Natural killer cell (primary cell): ENCODE measurements at regions not wholly inside any gene's neighbourhood (a gene's known extent, or its start where the extent isn't known, plus 50 kb on each side); places are given as distances from the start of the nearest gene placed in this dataset.

Experiments
- ATAC-seq, 3 donors: fragments of 150-1000 bp in 2 of 3; fragments of 200-7000 bp in 1 of 3; cut with Tn5 transposase; 1 replicate in 1 of 3; 2 replicates in 2 of 3; pipeline ENCODE4 v1.10.0; 2021; ENCODE audit warnings: mild to moderate bottlenecking in 2 of 3, moderate library complexity in 2 of 3
- DNase-seq, 2 donors: peaks; one replicate each; pipeline versions ENCODE4 v3.0.0 to v3.0.0-alpha.2; 2013 to 2021; ENCODE audit warnings: mixed read lengths in 1 of 2
- H3K27ac ChIP-seq: one replicate; pipeline ENCODE4 v1.5.1; 2013; ENCODE audit warnings: mild to moderate bottlenecking, low read length
- H3K27me3 ChIP-seq: one replicate; pipeline ENCODE4 v1.6.1; 2013; ENCODE audit warnings: low read length; ENCODE audit not compliant: control insufficient read depth, insufficient read depth
- H3K36me3 ChIP-seq: one replicate; pipeline ENCODE4 v1.6.1; 2013; ENCODE audit warnings: low read length; ENCODE audit not compliant: control insufficient read depth, insufficient read depth
- H3K4me1 ChIP-seq: one replicate; pipeline ENCODE4 v1.6.1; 2013; ENCODE audit warnings: low read length; ENCODE audit not compliant: control insufficient read depth, insufficient read depth
- H3K4me3 ChIP-seq: one replicate; pipeline ENCODE4 v1.5.1; 2013; ENCODE audit warnings: low read length
- H3K9me3 ChIP-seq: one replicate; pipeline ENCODE4 v1.6.1; 2013; ENCODE audit warnings: low read length; ENCODE audit not compliant: control insufficient read depth, insufficient read depth
- H3K27ac Mint-ChIP-seq, 2 donors: one replicate each; pipeline ENCODE4 v1.8.0; 2022; ENCODE audit warnings: mild to moderate bottlenecking in 2 of 2, mixed read lengths in 2 of 2, moderate library complexity in 1 of 2
- H3K27me3 Mint-ChIP-seq, 2 donors: one replicate each; pipeline ENCODE4 v1.8.0; 2022; ENCODE audit warnings: low read depth in 2 of 2, mixed read lengths in 2 of 2
- H3K36me3 Mint-ChIP-seq: one replicate; pipeline ENCODE4 v1.8.0; 2022; ENCODE audit warnings: mixed read lengths
- H3K4me1 Mint-ChIP-seq, 2 donors: one replicate each; pipeline ENCODE4 v1.8.0; 2022; ENCODE audit warnings: mixed read lengths in 2 of 2
- H3K4me3 Mint-ChIP-seq: one replicate; pipeline ENCODE4 v1.8.0; 2022; ENCODE audit warnings: mild to moderate bottlenecking, moderate library complexity, mixed read lengths
- H3K9me3 Mint-ChIP-seq, 2 donors: one replicate each; pipeline ENCODE4 v1.8.0; 2022; ENCODE audit warnings: mixed read lengths in 2 of 2
- WGBS: methylation state at CpG from one replicate; pipeline ENCODE4 v1.1.7; 2013; ENCODE audit warnings: missing lambda C conversion rate; ENCODE audit not compliant: insufficient coverage; 5-methylcytosine and 5-hydroxymethylcytosine counted together
- intact Hi-C: fragments of 100-400 bp; cut with micrococcal nuclease; formaldehyde crosslinking; loops from one replicate; pipeline ENCODE4 v1.14.2; 2022
- TF ChIP-seq, protein P1 (sequence below): fragments of 200-600 bp; IDR thresholded peaks from one replicate; pipeline ENCODE4 v1.8.0; 2022; ENCODE audit warnings: antibody characterized with exemption

DNA sequence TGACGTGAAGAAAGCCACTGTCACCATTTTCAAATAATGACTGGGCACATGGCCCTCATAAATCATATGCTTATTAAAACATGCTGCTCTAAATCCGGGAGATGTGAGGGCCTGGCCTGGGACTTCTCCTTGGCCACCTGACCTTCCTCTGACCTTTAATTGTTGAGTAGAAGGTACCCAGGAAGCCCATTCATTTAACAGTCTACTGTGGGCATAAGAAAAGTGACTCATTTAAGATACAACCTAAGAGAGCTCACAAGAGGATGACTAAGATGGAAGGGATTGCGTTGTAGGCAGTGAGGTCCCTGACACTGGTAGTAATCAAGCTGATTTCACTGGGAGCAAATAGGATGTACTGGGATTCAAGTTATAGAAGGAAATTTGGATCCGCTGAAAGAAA, 203.4 kb upstream of the GPR26 start:
- WGBS = 60% methylated on average over 4 of the region's 4 CpGs
- no peak overlapping the region for H3K4me3 Mint-ChIP-seq

DNA sequence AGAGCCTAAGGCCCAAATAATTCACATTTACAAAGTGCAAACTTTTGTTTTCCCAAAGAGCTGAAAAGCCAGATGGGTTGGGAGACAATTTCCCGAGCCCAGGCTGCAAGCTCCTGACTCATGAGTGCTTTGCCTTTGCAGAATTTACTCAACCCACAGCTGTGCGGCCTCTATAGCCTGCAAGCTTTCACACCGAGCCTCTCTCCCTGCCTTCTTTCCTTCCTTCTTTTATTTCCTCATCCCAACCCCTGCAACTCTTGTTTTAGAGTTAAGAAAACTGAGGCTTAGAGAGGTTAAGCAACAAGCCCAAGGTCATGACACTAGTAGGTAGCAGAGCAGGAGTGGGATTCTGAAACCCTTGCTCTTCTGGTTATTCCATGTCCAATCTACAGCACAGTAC, 203.0 kb upstream of the GPR26 start:
- Histone ChIP-seq H3K9me3 (no peaks in the 10 kb centered on the region), H3K27me3 (no peaks in the 10 kb centered on the region), H3K4me3 (no peak overlapping the region), H3K27ac (no peak overlapping the region), H3K4me1 (no peaks in the 10 kb centered on the region), H3K36me3 (no peaks in the 10 kb centered on the region)
- Mint-ChIP-seq H3K27me3 (peaks cover 0 to 2% of the 10 kb centered on the region in 2 donors), H3K36me3 (no peaks in the 10 kb centered on the region), H3K27ac (no peak overlapping the region), H3K4me1 (no peaks in the 10 kb centered on the region), H3K9me3 (no peaks in the 10 kb centered on the region), H3K4me3 (no peak overlapping the region)
- ATAC-seq (no peak), DNase-seq (no peak)
- 55% methylated on average over 3 of the region's 3 CpGs for WGBS
- intact Hi-C loops = no loop called here
- TF ChIP-seq, protein P1, sequence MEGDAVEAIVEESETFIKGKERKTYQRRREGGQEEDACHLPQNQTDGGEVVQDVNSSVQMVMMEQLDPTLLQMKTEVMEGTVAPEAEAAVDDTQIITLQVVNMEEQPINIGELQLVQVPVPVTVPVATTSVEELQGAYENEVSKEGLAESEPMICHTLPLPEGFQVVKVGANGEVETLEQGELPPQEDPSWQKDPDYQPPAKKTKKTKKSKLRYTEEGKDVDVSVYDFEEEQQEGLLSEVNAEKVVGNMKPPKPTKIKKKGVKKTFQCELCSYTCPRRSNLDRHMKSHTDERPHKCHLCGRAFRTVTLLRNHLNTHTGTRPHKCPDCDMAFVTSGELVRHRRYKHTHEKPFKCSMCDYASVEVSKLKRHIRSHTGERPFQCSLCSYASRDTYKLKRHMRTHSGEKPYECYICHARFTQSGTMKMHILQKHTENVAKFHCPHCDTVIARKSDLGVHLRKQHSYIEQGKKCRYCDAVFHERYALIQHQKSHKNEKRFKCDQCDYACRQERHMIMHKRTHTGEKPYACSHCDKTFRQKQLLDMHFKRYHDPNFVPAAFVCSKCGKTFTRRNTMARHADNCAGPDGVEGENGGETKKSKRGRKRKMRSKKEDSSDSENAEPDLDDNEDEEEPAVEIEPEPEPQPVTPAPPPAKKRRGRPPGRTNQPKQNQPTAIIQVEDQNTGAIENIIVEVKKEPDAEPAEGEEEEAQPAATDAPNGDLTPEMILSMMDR = no peak

More for the DNA sequence above, 203.4 kb upstream of the GPR26 start:
- no peaks in the 10 kb centered on the region for H3K27me3 ChIP-seq
- H3K27me3 Mint-ChIP-seq = peaks cover 0 to 2% of the 10 kb centered on the region in 2 donors
- no peaks in the 10 kb centered on the region for H3K4me1 ChIP-seq
- intact Hi-C loops = no loop called here
- H3K9me3 ChIP-seq = no peaks in the 10 kb centered on the region
- TF ChIP-seq, protein P1 = no peak
- H3K36me3 ChIP-seq = no peaks in the 10 kb centered on the region
- H3K9me3 Mint-ChIP-seq = no peaks in the 10 kb centered on the region
- no peak overlapping the region for H3K27ac ChIP-seq
- no peak for ATAC-seq
- no peaks in the 10 kb centered on the region for H3K4me1 Mint-ChIP-seq
- no peak overlapping the region for H3K4me3 ChIP-seq
- no peak for DNase-seq
- H3K27ac Mint-ChIP-seq = no peak overlapping the region
- no peaks in the 10 kb centered on the region for H3K36me3 Mint-ChIP-seq

DNA sequence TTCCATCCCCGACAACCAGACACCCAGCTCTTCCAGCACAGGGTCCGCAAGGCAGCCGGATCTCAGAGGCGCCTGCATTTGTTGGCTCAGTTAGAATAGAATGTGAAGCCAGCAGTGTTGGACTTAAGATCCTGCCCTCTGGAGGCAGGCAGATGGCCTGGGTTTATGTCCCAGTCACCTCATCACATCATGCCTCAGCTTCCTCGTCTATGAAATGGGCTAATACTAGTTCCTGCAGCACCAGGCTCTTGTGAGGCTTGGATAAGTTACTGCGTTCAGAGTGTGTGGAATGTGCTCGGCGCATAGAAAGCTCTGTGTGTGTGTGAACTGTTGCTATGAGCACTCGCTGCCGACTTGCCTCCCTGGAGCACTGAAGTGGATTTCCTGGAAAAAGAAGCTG, 202.5 kb upstream of the GPR26 start:
- ATAC-seq = no peak
- Histone ChIP-seq H3K27me3 (no peaks in the 10 kb centered on the region), H3K36me3 (no peaks in the 10 kb centered on the region), H3K4me3 (no peak overlapping the region), H3K27ac (no peak overlapping the region), H3K9me3 (no peaks in the 10 kb centered on the region), H3K4me1 (no peaks in the 10 kb centered on the region)
- WGBS = 93% methylated on average over 8 of the region's 10 CpGs
- no peak for DNase-seq
- Mint-ChIP-seq H3K4me1 (no peaks in the 10 kb centered on the region), H3K9me3 (no peaks in the 10 kb centered on the region), H3K27me3 (peaks cover 0 to 2% of the 10 kb centered on the region in 2 donors), H3K36me3 (no peaks in the 10 kb centered on the region), H3K27ac (no peak overlapping the region), H3K4me3 (no peak overlapping the region)
- intact Hi-C loops = no loop called here
- TF ChIP-seq, protein P1 = no peak
